ENCODE measurements at regions not wholly inside any gene's neighbourhood (a gene's known extent, or its start where the extent isn't known, plus 50 kb on each side); places are given as distances from the start of the nearest gene placed in this dataset.

DNA sequence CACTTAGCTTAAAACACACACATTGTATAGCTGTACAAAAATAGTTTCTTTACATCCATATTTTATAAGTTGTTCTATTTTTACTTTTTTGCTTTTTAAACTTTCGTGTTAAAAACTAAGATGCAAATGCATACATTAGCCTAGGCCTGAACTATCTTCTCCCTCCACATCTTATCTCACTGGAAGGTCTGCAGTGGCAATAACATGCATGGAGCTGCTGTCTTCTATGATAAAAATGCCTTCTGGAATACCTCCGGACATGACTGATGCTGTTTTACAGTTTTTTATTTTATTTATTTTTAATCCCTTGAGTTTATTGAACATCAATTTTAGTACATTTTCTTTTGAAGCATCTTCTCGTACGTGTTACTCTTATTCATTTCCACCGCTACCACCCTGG, 112.3 kb upstream of the TSPAN8 start (continued):
- TF ChIP-seq E2F1 (CRISPR knock-in tag; IDR thresholded peaks at IDR 0.05): no peak
- TF ChIP-seq HDAC2 (IDR thresholded peaks at IDR 0.05): no peak
- no peak for TF ChIP-seq ZNF263 (CRISPR knock-in tag; IDR thresholded peaks at IDR 0.05; ENCODE audit: borderline replicate concordance)
- TF ChIP-seq TFAM (CRISPR knock-in tag; conservative IDR thresholded peaks at IDR 0.05): no peak
- TF ChIP-seq RBM22 (IDR thresholded peaks at IDR 0.05; ENCODE audit: low read depth, low read length, poor library complexity, severe bottlenecking): no peak
- TF ChIP-seq NUFIP1 (IDR thresholded peaks at IDR 0.05; ENCODE audit: partially characterized antibody): no peak
- peak; percentile 70; the same call in 1 of the 2 replicates for TF ChIP-seq FOXM1 (IDR thresholded peaks at IDR 0.05; ENCODE audit: low read depth)
- no peak for TF ChIP-seq FOXM1 (CRISPR knock-in tag; IDR thresholded peaks at IDR 0.05; ENCODE audit: low read depth)
- TF ChIP-seq SNRNP70 (optimal IDR thresholded peaks at IDR 0.05; ENCODE audit: low read depth, low read length): no peak
- TF ChIP-seq FOXJ2 (tag; IDR thresholded peaks at IDR 0.05): no peak
- TF ChIP-seq USF2 (CRISPR knock-in tag; IDR thresholded peaks at IDR 0.05): no peak
- no peak for TF ChIP-seq SMC3 (conservative IDR thresholded peaks at IDR 0.05; ENCODE audit: insufficient read depth, low read depth, low read length)
- TF ChIP-seq, protein P1, sequence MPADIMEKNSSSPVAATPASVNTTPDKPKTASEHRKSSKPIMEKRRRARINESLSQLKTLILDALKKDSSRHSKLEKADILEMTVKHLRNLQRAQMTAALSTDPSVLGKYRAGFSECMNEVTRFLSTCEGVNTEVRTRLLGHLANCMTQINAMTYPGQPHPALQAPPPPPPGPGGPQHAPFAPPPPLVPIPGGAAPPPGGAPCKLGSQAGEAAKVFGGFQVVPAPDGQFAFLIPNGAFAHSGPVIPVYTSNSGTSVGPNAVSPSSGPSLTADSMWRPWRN (IDR thresholded peaks at IDR 0.05; ENCODE audit: low read depth): no peak
- TF ChIP-seq USF1 (CRISPR knock-in tag; IDR thresholded peaks at IDR 0.05): no peak
- no peak for TF ChIP-seq PRDM10 (IDR thresholded peaks at IDR 0.05; ENCODE audit: partially characterized antibody)
- peak; percentile 85 for TF ChIP-seq SMARCA4 (IDR thresholded peaks at IDR 0.05)
- TF ChIP-seq KHSRP (IDR thresholded peaks at IDR 0.05): no peak
- TF ChIP-seq ZNF174 (CRISPR knock-in tag; IDR thresholded peaks at IDR 0.05): no peak
- no peak for TF ChIP-seq ZNF184 (CRISPR knock-in tag; IDR thresholded peaks at IDR 0.05)
- no peak for TF ChIP-seq CBFB (CRISPR knock-in tag; IDR thresholded peaks at IDR 0.05)
- no peak for TF ChIP-seq ZFPM2 (CRISPR knock-in tag; IDR thresholded peaks at IDR 0.05)
- TF ChIP-seq RBM14 (IDR thresholded peaks at IDR 0.05; ENCODE audit: borderline replicate concordance, insufficient read depth, low read depth, low read length): no peak
- TF ChIP-seq SMARCE1 (IDR thresholded peaks at IDR 0.05): peak; percentile 68; the same call in 1 of the 2 replicates
